HG03558 (cell line): ENCODE measurements at regions not wholly inside any gene's neighbourhood (a gene's known extent, or its start where the extent isn't known, plus 50 kb on each side); places are given as distances from the start of the nearest gene placed in this dataset.
A peak's percentile ranks its signal among the peaks of the same experiment; 100 is the strongest.
"Not testable (repeated sequence)": the region's sequence is repeated elsewhere in the genome, so short reads cannot be mapped to it uniquely, and the experiment has no call there.

Source experiments
- ATAC-seq: cut with Tn5 transposase; IDR thresholded peaks from one replicate; pipeline ENCODE4 v1.9.1; 2021; ENCODE audit warnings: moderate number of reproducible peaks; ENCODE audit not compliant: unreplicated experiment; ENCODE audit errors: extremely low read depth

DNA sequence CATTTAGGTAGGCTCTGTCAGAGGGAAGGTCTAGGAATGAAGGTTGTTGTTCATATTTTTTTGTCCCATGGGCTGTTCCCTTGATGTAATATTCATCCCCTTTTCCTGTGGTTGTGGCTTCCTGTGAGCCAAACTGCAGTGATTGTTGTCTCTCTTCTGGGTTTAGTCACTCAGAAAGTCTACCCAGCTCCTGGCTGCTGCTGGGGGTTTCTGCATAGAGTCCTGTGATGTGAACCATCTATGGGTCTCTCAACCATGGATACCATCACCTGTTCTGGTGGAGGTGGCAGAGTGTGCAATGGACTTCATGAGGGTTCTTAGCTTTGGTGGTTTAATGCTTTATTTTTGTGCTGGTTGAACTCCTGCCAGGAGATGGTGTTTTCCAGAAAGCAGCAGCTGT lies 122.8 kb downstream of the ZC4H2 start:
- no peak for ATAC-seq

DNA sequence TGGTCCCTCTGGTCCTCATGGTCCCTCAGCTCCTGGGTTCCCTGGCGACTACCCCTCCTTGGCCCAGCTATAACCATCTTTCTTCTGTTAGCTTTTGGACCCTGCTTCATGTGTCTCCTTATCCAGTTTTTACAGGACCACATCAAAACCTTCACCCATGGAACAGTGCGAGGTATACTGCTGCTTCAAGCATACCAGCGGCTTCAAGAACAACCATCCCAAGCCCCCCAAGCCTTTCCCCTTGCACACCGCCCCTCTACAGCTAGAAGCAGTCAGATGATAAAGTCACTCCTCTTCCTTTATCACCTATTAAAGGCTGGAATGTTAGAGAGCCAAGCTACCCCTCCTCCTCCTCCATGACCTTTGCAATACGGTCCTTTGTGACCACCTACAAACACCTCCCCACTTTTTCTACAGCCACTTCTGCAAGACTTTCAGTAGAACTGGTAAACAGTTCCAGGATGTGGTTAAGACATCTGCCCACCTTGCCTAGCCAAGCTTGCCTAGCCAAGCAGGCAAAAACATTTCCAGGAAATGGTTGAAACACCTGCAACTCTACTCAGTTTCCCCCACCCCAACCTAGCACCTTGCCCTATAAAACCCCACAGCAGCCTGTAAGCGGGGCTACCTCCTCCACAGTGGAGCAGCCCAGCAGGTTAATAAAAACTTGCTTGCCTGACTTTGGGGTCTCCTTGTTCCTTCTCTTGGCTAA lies 125.7 kb downstream of the ZC4H2 start:
- no peak for ATAC-seq

DNA sequence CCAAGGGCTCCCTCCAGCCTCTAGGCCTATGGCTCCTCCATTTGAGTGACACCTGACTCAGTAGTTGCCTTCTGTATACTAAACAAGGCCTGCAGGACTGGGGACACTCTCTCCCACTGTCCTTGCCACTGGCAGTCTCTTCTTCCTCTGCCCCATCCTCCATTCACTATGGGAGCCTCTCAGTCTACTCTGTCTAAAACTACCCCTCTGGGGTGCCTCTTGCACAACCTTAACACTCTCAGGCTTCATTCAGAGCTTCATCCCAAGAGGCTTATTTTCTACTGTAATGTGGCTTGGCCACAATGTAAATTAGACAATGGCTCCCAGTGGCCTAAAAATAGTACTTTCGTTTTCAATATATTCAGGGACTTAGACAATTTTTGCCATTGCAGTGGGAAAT lies 133.0 kb downstream of the ZC4H2 start:
- no peak for ATAC-seq

DNA sequence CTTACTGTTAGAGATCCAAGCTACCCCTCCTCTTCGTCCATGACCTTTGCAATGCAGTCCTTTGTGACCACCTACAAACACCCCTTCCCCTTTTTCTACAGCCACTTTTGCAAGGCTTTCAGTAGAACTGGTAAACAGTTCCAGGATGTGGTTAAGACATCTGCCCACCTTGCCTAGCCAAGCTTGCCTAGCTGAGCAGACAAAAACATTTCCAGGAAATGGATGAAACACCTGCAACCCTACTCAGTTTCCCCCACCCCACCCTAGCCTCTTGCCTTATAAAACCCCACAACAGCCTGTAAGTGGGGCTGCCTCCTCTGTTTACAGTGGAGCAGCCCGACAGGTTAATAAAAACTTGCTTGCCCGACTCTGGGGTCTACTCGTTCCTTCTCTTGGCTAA lies 133.8 kb downstream of the ZC4H2 start:
- ATAC-seq: peak; percentile 46

DNA sequence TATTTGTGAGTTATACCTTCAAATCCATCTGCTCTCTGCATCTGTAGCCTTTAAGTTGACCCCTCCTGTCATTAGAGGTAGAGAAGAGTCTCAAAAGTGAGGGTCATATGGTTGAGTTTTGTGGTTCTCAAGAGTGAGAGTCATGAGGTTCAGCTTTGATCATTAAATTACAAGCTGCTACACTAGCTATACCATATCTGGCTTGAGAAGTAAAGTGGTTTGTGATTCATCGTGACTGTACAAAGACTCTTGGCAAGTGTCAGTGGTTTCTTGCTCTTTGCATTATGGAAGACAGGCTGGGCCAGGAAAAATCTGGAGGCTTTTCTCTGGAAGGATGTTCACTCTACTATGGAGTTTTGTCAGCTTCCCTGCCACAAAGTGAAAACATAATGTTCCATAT lies 170.6 kb downstream of the ZC4H2 start:
- no peak for ATAC-seq

DNA sequence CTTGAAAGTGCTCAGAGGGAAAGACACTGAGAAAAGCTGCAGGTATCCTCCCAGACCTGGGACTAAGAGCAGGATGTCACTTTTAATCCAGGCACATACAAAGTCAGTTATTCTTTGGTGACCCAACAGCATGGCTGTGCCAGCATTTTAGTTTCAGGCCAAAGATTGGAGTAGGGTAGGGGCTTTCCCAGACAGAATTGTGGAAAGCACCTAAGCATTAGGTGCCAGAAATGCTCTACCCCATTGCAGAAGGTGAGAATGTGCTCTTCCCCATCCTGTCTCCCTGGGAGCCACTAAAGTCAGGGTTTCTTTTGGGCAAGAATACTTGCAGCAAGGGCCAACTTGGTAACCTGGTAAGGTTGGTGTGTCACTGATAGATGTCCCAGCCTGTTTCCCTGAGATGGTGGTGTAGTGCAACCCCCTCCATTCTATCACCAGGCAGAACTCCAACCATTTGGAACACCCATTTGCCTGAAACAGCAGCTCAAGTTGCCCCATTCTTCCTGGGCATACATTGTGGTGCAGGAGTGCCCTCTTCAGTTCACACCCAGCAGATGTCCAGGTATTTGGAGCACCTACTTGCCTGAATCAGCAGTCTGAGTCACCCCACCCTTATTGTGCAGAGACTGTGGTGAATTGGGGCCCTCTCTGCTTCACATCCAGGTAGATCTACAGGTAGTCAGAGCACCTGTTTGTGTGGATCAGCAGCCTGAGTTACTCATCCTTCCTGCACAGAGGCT lies 183.5 kb downstream of the ZC4H2 start:
- no peak for ATAC-seq

DNA sequence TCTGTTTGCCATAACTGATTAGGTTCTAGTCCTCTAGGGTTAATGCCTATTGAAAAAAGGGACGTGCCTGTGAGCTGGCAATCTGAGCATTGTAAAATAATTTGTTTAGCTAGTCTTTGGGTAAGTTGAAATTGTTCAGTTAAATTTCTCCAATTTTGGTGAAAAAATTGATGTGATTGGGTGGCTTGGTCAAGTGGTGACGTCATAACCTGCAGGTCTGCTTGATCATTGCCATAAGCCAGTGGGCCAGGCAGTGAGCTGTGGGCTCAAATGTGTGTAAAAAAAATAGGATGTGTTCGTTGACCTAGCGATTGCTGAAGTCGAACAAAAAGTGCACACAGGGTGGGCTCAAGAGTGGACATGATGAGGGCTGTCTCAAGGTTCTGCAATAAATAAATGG lies 193.3 kb downstream of the ZC4H2 start:
- ATAC-seq: no peak

DNA sequence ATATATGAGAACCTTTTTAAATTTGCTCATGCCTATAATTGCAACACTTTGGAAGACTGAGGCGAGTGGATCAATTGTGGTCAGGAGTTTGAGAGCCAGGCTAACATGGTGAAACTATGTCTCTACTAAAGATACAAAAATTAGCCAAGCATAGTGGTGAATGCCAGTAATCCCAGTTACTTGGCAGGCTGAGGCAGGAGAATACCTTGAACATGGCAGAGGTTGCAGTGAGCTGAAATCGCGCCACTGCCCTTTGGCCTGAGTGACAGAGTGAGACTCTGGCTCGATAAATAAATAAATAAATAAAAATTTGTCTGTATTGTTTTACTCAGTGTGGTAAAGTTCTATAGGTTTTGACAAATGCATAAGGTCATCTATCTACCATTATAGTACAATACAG lies 218.2 kb downstream of the ZC4H2 start:
- ATAC-seq: no peak

DNA sequence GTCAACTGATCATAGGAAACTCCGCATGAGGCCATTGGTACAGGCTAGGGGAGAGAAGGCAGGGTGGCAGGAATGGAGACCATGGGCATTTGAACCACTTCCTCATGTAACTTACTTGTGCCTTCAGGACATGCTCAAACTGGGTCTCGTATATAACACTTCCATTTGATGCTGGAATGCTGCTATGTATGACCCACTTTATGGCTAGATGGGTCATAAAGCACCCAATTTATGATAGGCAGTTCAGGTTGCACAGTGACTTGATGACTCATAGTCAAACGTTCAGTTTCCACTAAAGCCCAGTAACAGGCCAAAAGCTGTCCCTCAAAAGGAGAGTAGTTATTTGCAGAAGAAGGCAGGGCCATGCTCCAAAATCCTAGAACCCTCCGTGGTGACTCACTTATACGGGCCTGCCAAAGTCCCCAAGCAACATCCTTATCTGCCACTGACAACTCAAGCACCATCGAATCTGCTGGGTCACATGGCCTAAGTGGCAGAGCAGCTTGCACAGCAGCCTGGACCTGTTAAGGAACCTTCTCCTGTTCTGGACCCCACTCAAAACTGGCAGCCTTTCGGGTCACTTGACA lies 236.4 kb downstream of the ZC4H2 start:
- ATAC-seq: no peak

DNA sequence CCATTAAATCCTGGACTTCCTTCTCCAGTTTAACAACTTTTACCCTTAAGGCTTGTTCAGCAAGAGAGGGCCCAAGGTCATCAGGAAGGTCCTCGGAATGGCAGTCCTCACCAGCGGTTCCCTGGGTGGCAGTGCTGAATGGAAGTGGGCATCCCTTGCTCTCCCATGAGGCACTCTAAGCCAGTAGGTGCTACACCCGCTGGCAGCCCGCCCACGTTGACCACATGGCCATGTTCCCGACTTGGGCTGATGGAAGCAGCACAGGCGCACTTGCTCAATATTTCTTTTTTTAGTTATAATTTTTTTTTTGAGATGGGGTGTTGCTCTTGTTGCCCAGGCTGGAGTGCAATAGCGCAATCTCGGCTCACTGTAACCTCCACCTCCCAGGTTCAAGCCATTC lies 277.9 kb downstream of the ZC4H2 start:
- no peak for ATAC-seq

DNA sequence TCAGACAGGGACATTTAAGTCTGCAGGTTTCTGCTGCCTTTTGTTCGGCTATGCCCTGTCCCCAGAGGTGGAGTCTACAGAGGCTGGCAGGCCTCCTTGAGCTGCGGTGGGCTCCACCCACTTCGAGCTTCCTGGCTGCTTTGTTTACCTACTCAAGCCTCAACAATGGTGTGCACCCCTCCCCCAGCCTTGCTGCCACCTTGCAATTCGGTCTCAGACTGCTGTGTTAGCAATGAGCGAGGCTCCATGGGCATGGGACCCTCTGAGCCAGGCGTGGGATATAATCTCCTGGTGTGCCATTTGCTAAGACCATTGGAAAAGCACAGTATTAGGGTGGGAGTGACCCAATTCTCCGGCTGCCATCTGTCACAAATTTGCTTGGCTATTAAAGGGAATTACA lies 280.9 kb downstream of the ZC4H2 start:
- ATAC-seq: not testable (repeated sequence)

DNA sequence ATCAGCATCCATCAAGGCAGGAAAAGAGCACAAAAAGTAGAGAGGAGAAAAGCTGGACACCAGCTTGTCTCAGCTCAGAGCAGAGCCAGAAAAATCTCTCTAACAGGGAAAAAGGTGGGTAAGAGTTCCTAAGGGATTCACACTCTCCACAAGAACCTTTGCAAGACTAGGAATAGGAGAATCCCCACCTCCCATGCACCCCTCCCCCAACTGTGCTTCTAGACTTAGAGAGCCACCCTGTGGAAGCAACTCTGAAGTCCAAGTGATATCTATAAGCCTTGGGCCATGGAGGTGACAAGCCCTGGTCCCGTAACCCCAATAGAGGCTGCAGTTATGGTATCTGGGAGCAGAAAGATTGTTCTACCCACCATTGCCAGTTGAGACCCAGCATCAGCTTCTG lies 267.6 kb upstream of the MTMR8 start:
- no peak for ATAC-seq

DNA sequence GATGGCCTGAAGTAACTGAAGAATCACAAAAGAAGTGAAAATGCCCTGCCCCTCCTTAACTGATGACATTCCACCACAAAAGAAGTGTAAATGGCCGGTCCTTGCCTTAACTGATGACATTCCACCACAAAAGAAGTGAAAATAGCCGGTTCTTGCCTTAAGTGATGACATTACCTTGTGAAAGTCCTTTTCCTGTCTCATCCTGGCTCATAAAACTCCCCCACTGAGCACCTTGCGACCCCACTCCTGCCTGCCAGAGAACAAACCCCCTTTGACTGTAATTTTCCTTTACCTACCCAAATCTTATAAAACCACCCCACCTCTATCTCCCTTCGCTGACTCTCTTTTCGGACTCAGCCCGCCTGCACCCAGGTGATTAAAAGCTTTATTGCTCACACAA lies 262.0 kb upstream of the MTMR8 start:
- ATAC-seq: not testable (repeated sequence)

DNA sequence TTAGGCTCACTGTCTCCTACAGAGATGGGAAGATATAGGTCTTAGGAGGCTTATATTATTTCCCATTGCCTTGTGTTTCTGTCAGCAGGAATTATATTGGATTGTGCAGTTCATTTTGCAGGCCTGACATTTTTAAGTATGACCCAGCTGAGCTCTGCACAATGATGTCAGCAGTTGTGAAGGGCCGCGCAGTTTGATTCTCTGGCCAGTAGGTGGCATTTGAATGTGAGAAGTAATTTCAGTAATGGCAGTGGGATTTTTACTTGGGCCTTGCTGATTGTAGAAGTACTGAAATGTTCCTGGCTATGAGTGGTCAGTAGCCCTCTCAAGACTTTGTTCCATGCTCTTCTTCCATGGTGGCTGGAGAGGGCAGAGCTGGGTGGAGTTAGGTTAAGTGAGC lies 247.2 kb upstream of the MTMR8 start:
- no peak for ATAC-seq
